ENCODE measurements at regions not wholly inside any gene's neighbourhood (a gene's known extent, or its start where the extent isn't known, plus 50 kb on each side); places are given as distances from the start of the nearest gene placed in this dataset.

GRCh38 chr3:78344918-78345317, 1305.0 kb downstream of the ROBO2 start:
- Mint-ChIP-seq H3K36me3 (no peaks in the 10 kb centered on the region), H3K27me3 (no peaks in the 10 kb centered on the region), H3K9me3 (peaks cover 5% of the 10 kb centered on the region), H3K27ac (no peak overlapping the region), H3K4me1 (no peaks in the 10 kb centered on the region), H3K4me3 (no peak overlapping the region)
- ATAC-seq: no peak

GRCh38 chr3:78347176-78347575, 1307.3 kb downstream of the ROBO2 start:
- no peaks in the 10 kb centered on the region for H3K4me1 Mint-ChIP-seq
- no peak for ATAC-seq

DNA sequence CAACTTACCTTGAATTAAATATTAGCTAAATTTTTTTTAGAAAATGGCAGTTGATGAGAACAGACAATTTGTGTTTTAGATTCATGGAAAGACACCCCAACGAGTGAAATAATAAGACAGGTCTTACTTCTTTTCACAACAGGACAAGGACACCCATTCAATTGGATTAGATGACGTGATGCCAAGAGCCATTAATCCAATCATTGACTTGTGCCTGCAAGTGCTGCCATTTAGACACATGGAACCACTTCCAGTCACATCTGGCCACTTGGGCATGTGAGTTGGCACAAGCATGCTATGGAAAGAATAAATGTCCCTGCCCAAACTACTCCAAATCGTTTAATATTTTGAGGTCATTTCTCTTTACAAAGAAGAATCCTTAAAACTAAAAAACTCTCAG, 1308.8 kb downstream of the ROBO2 start:
- H3K27me3 Mint-ChIP-seq: no peaks in the 10 kb centered on the region

More at GRCh38 chr3:78347176-78347575, 1307.3 kb downstream of the ROBO2 start:
- peaks cover 8% of the 10 kb centered on the region for H3K9me3 Mint-ChIP-seq
- no peak overlapping the region for H3K4me3 Mint-ChIP-seq
- no peaks in the 10 kb centered on the region for H3K36me3 Mint-ChIP-seq
- H3K27ac Mint-ChIP-seq: no peak overlapping the region
- no peaks in the 10 kb centered on the region for H3K27me3 Mint-ChIP-seq

DNA sequence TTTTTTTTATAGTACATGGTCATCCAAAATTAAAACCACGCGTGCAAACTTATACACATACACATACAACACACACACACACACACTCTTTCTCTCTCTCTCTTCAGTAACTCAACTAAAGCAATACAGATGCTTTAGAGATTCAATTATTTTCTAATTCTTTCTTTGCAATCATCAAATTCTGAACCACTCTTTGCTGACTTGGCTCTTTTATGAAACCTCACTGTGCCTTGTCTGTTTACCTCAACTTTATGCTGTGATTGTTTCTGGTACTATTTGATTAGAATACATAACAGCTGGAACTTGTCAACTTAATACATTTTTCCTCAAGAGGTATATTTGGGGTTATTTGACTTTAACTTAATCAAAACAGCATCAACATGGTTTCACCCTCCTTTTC, 1309.7 kb downstream of the ROBO2 start:
- H3K27me3 Mint-ChIP-seq: no peaks in the 10 kb centered on the region
- H3K4me3 Mint-ChIP-seq: no peak overlapping the region
- peaks cover 4% of the 10 kb centered on the region for H3K9me3 Mint-ChIP-seq
- ATAC-seq: no peak
- H3K36me3 Mint-ChIP-seq: no peaks in the 10 kb centered on the region
- no peak overlapping the region for H3K27ac Mint-ChIP-seq
- H3K4me1 Mint-ChIP-seq: no peaks in the 10 kb centered on the region

More for the DNA sequence above, 1308.8 kb downstream of the ROBO2 start:
- Mint-ChIP-seq H3K36me3 (no peaks in the 10 kb centered on the region), H3K27ac (no peak overlapping the region), H3K9me3 (peaks cover 8% of the 10 kb centered on the region), H3K4me1 (no peaks in the 10 kb centered on the region), H3K4me3 (no peak overlapping the region)
- ATAC-seq: no peak

DNA sequence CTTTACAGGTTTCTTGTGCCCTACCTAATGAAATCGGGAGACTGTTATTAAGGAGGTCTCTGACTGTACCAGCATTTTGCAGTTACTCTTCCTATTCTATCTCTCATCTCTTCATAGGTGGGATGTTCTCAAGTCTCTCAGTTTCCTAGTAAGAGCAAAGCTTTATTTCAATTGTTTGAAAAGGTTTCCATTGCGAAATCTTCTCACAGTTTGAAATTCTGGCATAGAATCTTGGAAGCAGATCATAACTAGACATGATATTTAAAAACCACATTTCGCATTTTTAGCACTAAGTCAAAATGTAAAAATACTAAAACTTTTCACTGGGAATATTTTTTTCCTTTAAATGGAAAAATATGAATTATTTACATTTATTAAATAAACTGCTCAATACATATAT, 1311.4 kb downstream of the ROBO2 start:
- ATAC-seq: no peak
- no peaks in the 10 kb centered on the region for H3K27me3 Mint-ChIP-seq
- no peaks in the 10 kb centered on the region for H3K36me3 Mint-ChIP-seq
- H3K27ac Mint-ChIP-seq: no peak overlapping the region
- H3K9me3 Mint-ChIP-seq: peaks cover 4% of the 10 kb centered on the region
- H3K4me3 Mint-ChIP-seq: no peak overlapping the region
- no peaks in the 10 kb centered on the region for H3K4me1 Mint-ChIP-seq

DNA sequence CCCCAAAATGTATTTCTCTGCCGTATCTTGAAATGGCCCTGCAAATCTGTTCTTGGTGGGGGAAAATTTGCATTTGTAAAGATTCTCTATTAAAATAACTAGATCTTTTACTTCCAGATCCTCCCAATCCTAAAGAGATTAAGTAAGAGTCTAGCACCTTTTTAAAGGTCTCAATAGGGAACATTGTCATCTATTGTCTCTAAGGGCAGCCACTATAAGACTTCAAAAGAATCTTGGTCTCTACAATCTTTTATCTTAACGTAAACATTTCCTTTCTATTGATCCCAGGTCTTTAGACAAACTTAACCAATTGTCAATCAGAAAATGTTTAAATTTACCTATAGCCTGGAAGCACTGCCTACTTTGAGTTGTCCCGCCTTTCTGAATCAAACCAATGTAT, 1313.3 kb downstream of the ROBO2 start:
- H3K9me3 Mint-ChIP-seq: peaks cover 4% of the 10 kb centered on the region
- no peaks in the 10 kb centered on the region for H3K36me3 Mint-ChIP-seq
- H3K27ac Mint-ChIP-seq: no peak overlapping the region
- H3K4me1 Mint-ChIP-seq: no peaks in the 10 kb centered on the region
- no peak overlapping the region for H3K4me3 Mint-ChIP-seq
- no peak for ATAC-seq
- H3K27me3 Mint-ChIP-seq: no peaks in the 10 kb centered on the region

- ATAC-seq: no peak
- no peak overlapping the region for H3K4me3 Mint-ChIP-seq
- H3K4me1 Mint-ChIP-seq: no peaks in the 10 kb centered on the region
- H3K9me3 Mint-ChIP-seq: peaks cover 2% of the 10 kb centered on the region
- no peaks in the 10 kb centered on the region for H3K36me3 Mint-ChIP-seq
- no peak overlapping the region for H3K27ac Mint-ChIP-seq
- H3K27me3 Mint-ChIP-seq: no peaks in the 10 kb centered on the region
These were observed 1321.0 kb downstream of the ROBO2 start for GRCh38 chr3:78360849-78361248.

GRCh38 chr3:78368636-78369345, 1328.9 kb downstream of the ROBO2 start:
- Mint-ChIP-seq H3K4me3 (no peak overlapping the region), H3K36me3 (no peaks in the 10 kb centered on the region), H3K9me3 (no peaks in the 10 kb centered on the region), H3K27ac (no peak overlapping the region), H3K4me1 (no peaks in the 10 kb centered on the region), H3K27me3 (no peaks in the 10 kb centered on the region)
- no peak for ATAC-seq

GRCh38 chr3:78390221-78390620, 1350.3 kb downstream of the ROBO2 start:
- H3K4me1 Mint-ChIP-seq: no peaks in the 10 kb centered on the region
- H3K9me3 Mint-ChIP-seq: peaks cover 14% of the 10 kb centered on the region
- H3K4me3 Mint-ChIP-seq: no peak overlapping the region
- H3K36me3 Mint-ChIP-seq: no peaks in the 10 kb centered on the region
- no peaks in the 10 kb centered on the region for H3K27me3 Mint-ChIP-seq
- H3K27ac Mint-ChIP-seq: no peak overlapping the region
- ATAC-seq: no peak

- H3K36me3 Mint-ChIP-seq: no peaks in the 10 kb centered on the region
- peaks cover 3% of the 10 kb centered on the region for H3K9me3 Mint-ChIP-seq
- H3K27ac Mint-ChIP-seq: no peak overlapping the region
- H3K27me3 Mint-ChIP-seq: no peaks in the 10 kb centered on the region
- no peak for ATAC-seq
- H3K4me3 Mint-ChIP-seq: no peak overlapping the region
- H3K4me1 Mint-ChIP-seq: no peaks in the 10 kb centered on the region
These were observed 1358.5 kb downstream of the ROBO2 start for GRCh38 chr3:78398401-78398800.

DNA sequence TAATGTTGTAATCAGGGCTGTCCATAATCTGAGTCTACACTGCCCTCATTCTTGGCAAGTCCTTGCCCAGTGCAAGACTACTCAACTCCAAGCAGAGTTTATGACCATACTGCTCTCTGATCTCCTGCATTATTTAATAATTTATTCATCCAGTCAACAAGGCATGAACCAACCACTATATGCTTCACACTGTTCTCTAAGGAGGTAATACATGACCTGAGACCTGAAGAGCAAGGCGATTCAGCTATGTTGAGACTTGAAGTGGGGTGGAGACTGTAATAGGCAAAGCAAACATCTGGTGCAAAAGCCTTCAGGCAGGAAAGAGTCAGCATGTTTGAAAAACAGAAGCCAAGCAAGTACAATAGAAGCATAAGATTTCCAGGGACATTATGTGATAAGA, 1362.8 kb downstream of the ROBO2 start:
- Mint-ChIP-seq H3K4me3 (no peak overlapping the region), H3K9me3 (no peaks in the 10 kb centered on the region), H3K36me3 (no peaks in the 10 kb centered on the region), H3K4me1 (no peaks in the 10 kb centered on the region), H3K27ac (no peak overlapping the region), H3K27me3 (no peaks in the 10 kb centered on the region)
- no peak for ATAC-seq

- no peak overlapping the region for H3K4me3 Mint-ChIP-seq
- no peaks in the 10 kb centered on the region for H3K36me3 Mint-ChIP-seq
- H3K27me3 Mint-ChIP-seq: no peaks in the 10 kb centered on the region
- H3K27ac Mint-ChIP-seq: no peak overlapping the region
- no peaks in the 10 kb centered on the region for H3K4me1 Mint-ChIP-seq
- no peaks in the 10 kb centered on the region for H3K9me3 Mint-ChIP-seq
- no peak for ATAC-seq
These were observed 1362.1 kb downstream of the ROBO1 start for GRCh38 chr3:78405745-78406144.

DNA sequence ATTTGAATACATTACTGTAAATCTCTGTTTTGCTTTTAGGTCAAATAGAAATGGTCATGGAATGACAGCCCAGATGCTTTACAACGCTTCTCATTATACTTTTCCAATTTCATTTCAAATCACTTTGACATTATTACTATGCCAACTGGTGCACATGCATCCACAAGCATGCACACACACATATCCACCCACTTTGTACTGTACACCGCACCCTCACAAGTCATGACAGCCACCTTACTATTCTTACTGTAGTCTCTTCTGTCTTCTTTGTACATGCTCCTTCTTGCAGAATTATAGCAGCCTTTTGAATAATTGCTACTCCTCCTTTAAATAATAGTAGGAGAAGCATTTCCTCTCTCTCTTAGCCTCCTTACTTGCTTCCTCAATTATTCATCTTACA, 1361.4 kb downstream of the ROBO1 start:
- H3K4me1 Mint-ChIP-seq: no peaks in the 10 kb centered on the region
- no peaks in the 10 kb centered on the region for H3K36me3 Mint-ChIP-seq
- H3K9me3 Mint-ChIP-seq: no peaks in the 10 kb centered on the region
- H3K27ac Mint-ChIP-seq: no peak overlapping the region
- H3K4me3 Mint-ChIP-seq: no peak overlapping the region
- no peaks in the 10 kb centered on the region for H3K27me3 Mint-ChIP-seq
- ATAC-seq: no peak

GRCh38 chr3:78410077-78410476, 1357.7 kb downstream of the ROBO1 start:
- Mint-ChIP-seq H3K36me3 (no peaks in the 10 kb centered on the region), H3K4me1 (no peaks in the 10 kb centered on the region), H3K27ac (no peak overlapping the region), H3K27me3 (no peaks in the 10 kb centered on the region), H3K9me3 (peaks cover 3% of the 10 kb centered on the region), H3K4me3 (no peak overlapping the region)
- ATAC-seq: no peak

DNA sequence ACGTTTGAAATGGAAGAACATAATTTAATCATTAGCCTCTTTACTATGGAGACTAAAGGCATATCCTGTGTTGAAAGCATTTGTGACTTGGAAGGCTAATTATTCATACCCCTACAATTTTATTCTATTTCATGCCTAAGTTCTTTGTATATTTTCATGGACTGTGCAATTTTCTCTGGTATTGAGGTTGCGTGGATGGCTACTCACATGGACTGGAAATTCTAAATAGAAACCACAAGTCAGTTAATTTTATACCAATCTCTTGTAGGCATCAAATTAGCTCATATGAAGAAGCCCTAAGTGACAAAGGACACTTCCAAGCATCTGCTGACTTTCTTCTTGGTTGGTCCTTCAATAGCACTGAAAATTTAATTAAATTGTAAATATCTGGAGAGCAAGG, 1353.5 kb downstream of the ROBO1 start:
- H3K4me3 Mint-ChIP-seq: no peak overlapping the region
- H3K4me1 Mint-ChIP-seq: no peaks in the 10 kb centered on the region
- no peak overlapping the region for H3K27ac Mint-ChIP-seq
- H3K36me3 Mint-ChIP-seq: no peaks in the 10 kb centered on the region
- ATAC-seq: no peak
- peaks cover 3% of the 10 kb centered on the region for H3K9me3 Mint-ChIP-seq
- H3K27me3 Mint-ChIP-seq: no peaks in the 10 kb centered on the region

GRCh38 chr3:78420611-78421010, 1347.2 kb downstream of the ROBO1 start:
- no peaks in the 10 kb centered on the region for H3K36me3 Mint-ChIP-seq
- H3K9me3 Mint-ChIP-seq: peaks cover 3% of the 10 kb centered on the region

More at GRCh38 chr3:78420611-78421010, 1347.2 kb downstream of the ROBO1 start:
- Mint-ChIP-seq H3K27ac (no peak overlapping the region), H3K4me3 (no peak overlapping the region), H3K27me3 (no peaks in the 10 kb centered on the region), H3K4me1 (no peaks in the 10 kb centered on the region)
- no peak for ATAC-seq

Measured in stimulated activated memory B cell treated with anti-CD40 and anti-IgM and Interleukin-4, amounts not matched to agents 10 μg/mL and 1 μg/mL and 100 μg/mL, for 72 hours (primary cell).